ENCODE measurements at regions not wholly inside any gene's neighbourhood (a gene's known extent, or its start where the extent isn't known, plus 50 kb on each side); places are given as distances from the start of the nearest gene placed in this dataset.

- DNase-seq (ENCODE audit: low spot score) = peak; percentile 32
- no peak for FAIRE-seq
Observed at GRCh38 chr16:85162478-85163277, 50.4 kb upstream of the CIBAR2 start.

- no peak for FAIRE-seq
- no peak for DNase-seq (ENCODE audit: low spot score)
Observed at GRCh38 chr16:85163278-85164112, 51.2 kb upstream of the CIBAR2 start.

- no peak for FAIRE-seq
- no peak for DNase-seq (ENCODE audit: low spot score)
Observed at GRCh38 chr16:85164431-85164830, 52.2 kb upstream of the CIBAR2 start.

GRCh38 chr16:85164838-85165516, 52.7 kb upstream of the CIBAR2 start:
- DNase-seq (ENCODE audit: low spot score) (no peak), FAIRE-seq (no peak)

- no peak for DNase-seq (ENCODE audit: low spot score)
- no peak for FAIRE-seq
Observed at GRCh38 chr16:85165781-85166180, 53.5 kb upstream of the CIBAR2 start.

GRCh38 chr16:85166281-85166680, 54.0 kb upstream of the CIBAR2 start:
- DNase-seq (ENCODE audit: low spot score) (no peak), FAIRE-seq (no peak)

GRCh38 chr16:85166699-85167588, 54.7 kb upstream of the CIBAR2 start:
- no peak for DNase-seq (ENCODE audit: low spot score)
- no peak for FAIRE-seq

GRCh38 chr16:85167589-85168537, 55.6 kb upstream of the CIBAR2 start:
- DNase-seq (ENCODE audit: low spot score) (no peak), FAIRE-seq (no peak)

GRCh38 chr16:85168732-85169256, 56.5 kb upstream of the CIBAR2 start:
- DNase-seq (ENCODE audit: low spot score) = no peak
- FAIRE-seq = no peak

GRCh38 chr16:85169333-85170065, 57.2 kb upstream of the CIBAR2 start:
- no peak for FAIRE-seq
- no peak for DNase-seq (ENCODE audit: low spot score)

- no peak for FAIRE-seq
- no peak for DNase-seq (ENCODE audit: low spot score)
Observed at GRCh38 chr16:85170066-85170491, 57.8 kb upstream of the CIBAR2 start.

- DNase-seq (ENCODE audit: low spot score) (no peak), FAIRE-seq (no peak)
Observed at GRCh38 chr16:85170590-85171003, 58.3 kb upstream of the CIBAR2 start.

GRCh38 chr16:85171004-85171758, 58.9 kb upstream of the CIBAR2 start:
- no peak for FAIRE-seq

GRCh38 chr16:85171759-85172454, 59.6 kb upstream of the CIBAR2 start:
- no peak for DNase-seq (ENCODE audit: low spot score)
- no peak for FAIRE-seq

More at GRCh38 chr16:85171004-85171758, 58.9 kb upstream of the CIBAR2 start:
- DNase-seq (ENCODE audit: low spot score) = no peak

- FAIRE-seq (no peak), DNase-seq (ENCODE audit: low spot score) (no peak)
Observed at GRCh38 chr16:85172455-85173145, 60.3 kb upstream of the CIBAR2 start.

- FAIRE-seq (no peak), DNase-seq (ENCODE audit: low spot score) (peak; percentile 55)
Observed at GRCh38 chr16:85173146-85173980, 61.1 kb upstream of the CIBAR2 start.

Data from RCC 7860 (cell line).